ENCODE measurements at regions not wholly inside any gene's neighbourhood (a gene's known extent, or its start where the extent isn't known, plus 50 kb on each side); places are given as distances from the start of the nearest gene placed in this dataset.

DNA sequence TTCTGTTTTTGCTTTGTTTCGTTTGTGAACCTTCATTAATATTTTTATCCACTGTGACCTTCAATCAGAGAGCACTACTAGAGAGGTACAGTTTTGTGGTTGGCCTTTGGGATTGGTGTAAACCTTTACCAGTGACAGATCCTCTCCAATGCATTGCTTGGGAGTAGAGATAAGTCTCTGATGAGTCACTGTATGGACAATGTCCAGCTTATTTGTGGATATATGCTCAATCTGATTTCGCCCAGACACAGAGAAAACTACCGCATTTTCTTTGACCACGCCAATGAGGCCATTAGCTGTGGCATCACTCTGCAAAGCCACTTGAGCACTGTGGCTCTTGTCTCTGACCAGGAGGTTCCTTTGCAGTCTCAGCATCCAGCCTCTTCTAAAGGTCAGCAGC lies 964.7 kb downstream of the TUSC7 start:
- FAIRE-seq (no peak), DNase-seq (no peak)
- H3K27ac ChIP-seq (ENCODE audit: low read depth in 2 of 2, low read length in 2 of 2) = no peak overlapping the region
- H3K9ac ChIP-seq (ENCODE audit: low read length in 3 of 3) = no peak overlapping the region
- no peak overlapping the region for H3K4me3 ChIP-seq (ENCODE audit: low read length in 3 of 3)
- TF ChIP-seq, protein P1, sequence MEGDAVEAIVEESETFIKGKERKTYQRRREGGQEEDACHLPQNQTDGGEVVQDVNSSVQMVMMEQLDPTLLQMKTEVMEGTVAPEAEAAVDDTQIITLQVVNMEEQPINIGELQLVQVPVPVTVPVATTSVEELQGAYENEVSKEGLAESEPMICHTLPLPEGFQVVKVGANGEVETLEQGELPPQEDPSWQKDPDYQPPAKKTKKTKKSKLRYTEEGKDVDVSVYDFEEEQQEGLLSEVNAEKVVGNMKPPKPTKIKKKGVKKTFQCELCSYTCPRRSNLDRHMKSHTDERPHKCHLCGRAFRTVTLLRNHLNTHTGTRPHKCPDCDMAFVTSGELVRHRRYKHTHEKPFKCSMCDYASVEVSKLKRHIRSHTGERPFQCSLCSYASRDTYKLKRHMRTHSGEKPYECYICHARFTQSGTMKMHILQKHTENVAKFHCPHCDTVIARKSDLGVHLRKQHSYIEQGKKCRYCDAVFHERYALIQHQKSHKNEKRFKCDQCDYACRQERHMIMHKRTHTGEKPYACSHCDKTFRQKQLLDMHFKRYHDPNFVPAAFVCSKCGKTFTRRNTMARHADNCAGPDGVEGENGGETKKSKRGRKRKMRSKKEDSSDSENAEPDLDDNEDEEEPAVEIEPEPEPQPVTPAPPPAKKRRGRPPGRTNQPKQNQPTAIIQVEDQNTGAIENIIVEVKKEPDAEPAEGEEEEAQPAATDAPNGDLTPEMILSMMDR (IDR thresholded peaks at IDR 0.05; ENCODE audit: borderline replicate concordance, extremely low read depth, insufficient read depth) = no peak
- no peaks in the 10 kb centered on the region for H3K36me3 ChIP-seq (ENCODE audit: control insufficient read depth in 2 of 3, insufficient read depth in 3 of 3, low read length in 3 of 3)
- intact Hi-C loops (cut with DNase I) = no loop called here
- H3K27me3 ChIP-seq (ENCODE audit: control insufficient read depth, insufficient read depth, low read length) = no peaks in the 10 kb centered on the region
- H3K9me3 ChIP-seq (ENCODE audit: control insufficient read depth in 2 of 3, insufficient read depth in 1 of 3, low read length in 3 of 3) = no peaks in the 10 kb centered on the region
- no peaks in the 10 kb centered on the region for H3K4me1 ChIP-seq (ENCODE audit: control insufficient read depth in 2 of 3, insufficient read depth in 2 of 3, low read depth in 1 of 3, low read length in 3 of 3)

DNA sequence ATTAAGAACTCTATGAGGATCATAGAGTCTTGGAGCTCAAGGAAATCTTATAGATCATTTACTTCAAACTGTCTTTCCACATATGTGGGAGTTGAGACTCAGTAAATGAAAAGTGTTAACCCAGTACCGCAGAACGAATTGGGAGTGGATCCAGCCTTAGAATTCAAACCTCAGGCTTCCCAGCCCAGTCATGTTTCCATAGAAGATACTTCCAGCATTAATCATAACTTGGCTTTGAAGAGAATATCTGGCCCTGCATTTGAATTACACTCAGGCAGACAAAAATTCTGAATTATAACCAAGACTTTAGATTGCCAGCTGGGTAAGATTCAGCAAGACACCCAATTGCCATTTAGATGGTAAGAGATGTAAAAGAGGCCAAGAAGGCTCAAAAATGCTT lies 972.0 kb downstream of the TUSC7 start:
- Histone ChIP-seq H3K4me3 (ENCODE audit: low read length in 3 of 3) (no peak overlapping the region), H3K27ac (ENCODE audit: low read depth in 2 of 2, low read length in 2 of 2) (no peak overlapping the region), H3K27me3 (ENCODE audit: control insufficient read depth, insufficient read depth, low read length) (no peaks in the 10 kb centered on the region), H3K9ac (ENCODE audit: low read length in 3 of 3) (no peak overlapping the region), H3K9me3 (ENCODE audit: control insufficient read depth in 2 of 3, insufficient read depth in 1 of 3, low read length in 3 of 3) (no peaks in the 10 kb centered on the region), H3K4me1 (ENCODE audit: control insufficient read depth in 2 of 3, insufficient read depth in 2 of 3, low read depth in 1 of 3, low read length in 3 of 3) (no peaks in the 10 kb centered on the region), H3K36me3 (ENCODE audit: control insufficient read depth in 2 of 3, insufficient read depth in 3 of 3, low read length in 3 of 3) (no peaks in the 10 kb centered on the region)
- no peak for FAIRE-seq
- intact Hi-C loops (cut with DNase I) = no loop called here
- DNase-seq = no peak
- TF ChIP-seq, protein P1 (IDR thresholded peaks at IDR 0.05; ENCODE audit: borderline replicate concordance, extremely low read depth, insufficient read depth) = no peak

DNA sequence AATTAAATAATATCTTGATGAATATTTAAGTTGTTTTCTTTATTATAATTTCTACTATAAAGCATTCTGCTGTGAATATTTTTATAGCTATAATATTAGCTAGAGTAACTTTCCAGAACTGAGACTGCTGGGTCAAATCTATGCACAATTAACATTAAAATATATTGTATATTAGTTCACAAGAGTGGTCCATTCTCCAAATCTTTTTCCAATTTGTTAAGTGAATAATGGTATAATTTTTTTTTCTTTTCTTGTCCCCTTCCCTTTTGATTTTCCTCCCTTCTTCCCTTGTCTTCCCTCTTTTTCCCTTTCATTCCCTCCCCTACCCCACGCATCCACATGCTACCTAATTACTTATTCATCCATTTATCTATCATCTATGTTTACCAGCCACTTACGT lies 977.5 kb downstream of the TUSC7 start:
- TF ChIP-seq, protein P1 (IDR thresholded peaks at IDR 0.05; ENCODE audit: borderline replicate concordance, extremely low read depth, insufficient read depth) = no peak
- H3K9ac ChIP-seq (ENCODE audit: low read length in 3 of 3) = no peak overlapping the region
- intact Hi-C loops (cut with DNase I) = no loop called here
- H3K36me3 ChIP-seq (ENCODE audit: control insufficient read depth in 2 of 3, insufficient read depth in 3 of 3, low read length in 3 of 3) = no peaks in the 10 kb centered on the region
- no peaks in the 10 kb centered on the region for H3K9me3 ChIP-seq (ENCODE audit: control insufficient read depth in 2 of 3, insufficient read depth in 1 of 3, low read length in 3 of 3)
- H3K4me3 ChIP-seq (ENCODE audit: low read length in 3 of 3) = no peak overlapping the region
- no peaks in the 10 kb centered on the region for H3K27me3 ChIP-seq (ENCODE audit: control insufficient read depth, insufficient read depth, low read length)
- FAIRE-seq (no peak), DNase-seq (no peak)
- no peaks in the 10 kb centered on the region for H3K4me1 ChIP-seq (ENCODE audit: control insufficient read depth in 2 of 3, insufficient read depth in 2 of 3, low read depth in 1 of 3, low read length in 3 of 3)
- no peak overlapping the region for H3K27ac ChIP-seq (ENCODE audit: low read depth in 2 of 2, low read length in 2 of 2)

DNA sequence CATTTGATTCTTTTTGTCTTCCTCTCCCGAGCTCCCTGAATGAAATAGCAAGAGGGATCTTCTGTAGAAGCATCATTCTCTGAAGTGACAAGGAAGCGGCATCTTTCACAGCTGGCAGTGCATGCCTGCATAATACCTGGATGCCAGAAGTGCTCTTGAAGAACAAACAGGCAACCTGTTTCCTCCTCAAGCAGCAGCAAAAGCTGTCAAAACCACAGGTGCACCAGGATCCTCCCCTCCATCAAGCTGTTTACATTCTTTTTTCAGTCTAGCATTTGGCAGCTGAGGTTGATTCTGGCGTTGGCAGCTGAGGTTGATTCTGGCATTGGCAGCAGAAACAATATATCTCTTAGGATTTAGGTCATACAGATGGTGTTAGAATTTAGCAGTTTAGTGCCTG lies 979.0 kb downstream of the TUSC7 start:
- H3K27me3 ChIP-seq (ENCODE audit: control insufficient read depth, insufficient read depth, low read length) = no peaks in the 10 kb centered on the region
- intact Hi-C loops (cut with DNase I) = no loop called here
- no peaks in the 10 kb centered on the region for H3K36me3 ChIP-seq (ENCODE audit: control insufficient read depth in 2 of 3, insufficient read depth in 3 of 3, low read length in 3 of 3)
- no peak for DNase-seq
- no peak overlapping the region for H3K27ac ChIP-seq (ENCODE audit: low read depth in 2 of 2, low read length in 2 of 2)
- H3K4me3 ChIP-seq (ENCODE audit: low read length in 3 of 3) = no peak overlapping the region
- no peak overlapping the region for H3K9ac ChIP-seq (ENCODE audit: low read length in 3 of 3)
- no peaks in the 10 kb centered on the region for H3K4me1 ChIP-seq (ENCODE audit: control insufficient read depth in 2 of 3, insufficient read depth in 2 of 3, low read depth in 1 of 3, low read length in 3 of 3)
- TF ChIP-seq, protein P1 (IDR thresholded peaks at IDR 0.05; ENCODE audit: borderline replicate concordance, extremely low read depth, insufficient read depth) = no peak
- no peak for FAIRE-seq
- H3K9me3 ChIP-seq (ENCODE audit: control insufficient read depth in 2 of 3, insufficient read depth in 1 of 3, low read length in 3 of 3) = no peaks in the 10 kb centered on the region

All from kidney (tissue), 13 donors.